ENCODE measurements at regions not wholly inside any gene's neighbourhood (a gene's known extent, or its start where the extent isn't known, plus 50 kb on each side); places are given as distances from the start of the nearest gene placed in this dataset.
"Not testable (repeated sequence)": the region's sequence is repeated elsewhere in the genome, so short reads cannot be mapped to it uniquely, and the experiment has no call there.

DNA sequence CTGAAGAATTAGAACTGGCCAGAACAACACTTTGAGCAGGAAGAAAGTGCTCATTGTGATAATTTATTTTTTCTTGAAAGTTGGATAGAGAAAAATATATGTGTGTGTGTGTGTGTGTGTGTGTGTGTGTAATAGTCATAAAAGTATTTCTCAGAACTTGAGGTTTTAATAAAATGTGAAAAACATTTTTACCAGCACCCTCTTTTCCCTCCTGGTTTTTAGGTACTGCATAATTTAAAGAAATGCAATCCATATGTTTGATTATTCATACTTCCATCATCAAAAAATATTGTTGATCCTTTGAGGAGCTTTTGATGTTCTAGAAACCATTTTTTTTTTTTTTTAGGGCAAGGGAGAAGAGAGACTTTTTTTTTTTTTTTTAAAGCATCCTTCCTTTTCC is 66.8 kb upstream of the JUN start:
- Mint-ChIP-seq H3K4me3 (ENCODE audit: unreplicated experiment) (no peak overlapping the region), H3K27ac (ENCODE audit: unreplicated experiment) (no peak overlapping the region), H3K27me3 (ENCODE audit: low read depth) (no peaks in the 10 kb centered on the region), H3K9me3 (ENCODE audit: low read depth) (no peaks in the 10 kb centered on the region), H3K4me1 (ENCODE audit: low read depth) (peaks cover 29% of the 10 kb centered on the region), H3K36me3 (ENCODE audit: low read depth) (no peaks in the 10 kb centered on the region)
- DNase-seq (ENCODE audit: low spot score) = no peak
- no peak for TF ChIP-seq CTCF (IDR thresholded peaks at IDR 0.05)

- H3K4me3 Mint-ChIP-seq (ENCODE audit: unreplicated experiment) = no peak overlapping the region
- TF ChIP-seq CTCF (IDR thresholded peaks at IDR 0.05) = no peak
- no peaks in the 10 kb centered on the region for H3K27me3 Mint-ChIP-seq (ENCODE audit: low read depth)
- DNase-seq (ENCODE audit: low spot score) = no peak
- no peaks in the 10 kb centered on the region for H3K36me3 Mint-ChIP-seq (ENCODE audit: low read depth)
- H3K27ac Mint-ChIP-seq (ENCODE audit: unreplicated experiment) = no peak overlapping the region
- no peaks in the 10 kb centered on the region for H3K9me3 Mint-ChIP-seq (ENCODE audit: low read depth)
- peaks cover 31% of the 10 kb centered on the region for H3K4me1 Mint-ChIP-seq (ENCODE audit: low read depth)
Observed at GRCh38 chr1:58852731-58853485, 69.1 kb upstream of the JUN start.

DNA sequence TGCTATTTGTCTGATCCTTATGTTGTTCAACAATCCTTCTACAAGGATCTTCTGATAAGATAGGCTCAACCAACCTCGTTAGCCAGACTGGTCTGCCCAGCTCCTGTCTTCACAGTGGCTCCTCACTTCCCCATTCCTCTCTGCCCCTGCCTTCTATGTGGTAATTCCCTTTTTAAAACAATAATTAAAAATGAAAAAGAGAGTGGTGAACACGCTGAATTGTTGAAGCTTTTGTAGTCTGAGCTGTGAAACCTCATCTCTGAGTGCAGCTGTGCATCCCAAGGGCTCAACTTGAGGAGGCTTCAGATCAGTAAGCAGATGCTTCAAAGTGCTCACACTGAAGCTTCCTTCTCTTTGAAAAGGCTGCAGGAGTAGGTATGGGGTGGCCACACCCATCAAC is 70.7 kb upstream of the JUN start:
- no peak overlapping the region for H3K27ac Mint-ChIP-seq (ENCODE audit: unreplicated experiment)
- no peaks in the 10 kb centered on the region for H3K9me3 Mint-ChIP-seq (ENCODE audit: low read depth)

GRCh38 chr1:58855274-58856165 is 71.7 kb upstream of the JUN start:
- Mint-ChIP-seq H3K9me3 (ENCODE audit: low read depth) (no peaks in the 10 kb centered on the region), H3K4me1 (ENCODE audit: low read depth) (peaks cover 17% of the 10 kb centered on the region), H3K4me3 (ENCODE audit: unreplicated experiment) (no peak overlapping the region), H3K27ac (ENCODE audit: unreplicated experiment) (no peak overlapping the region), H3K36me3 (ENCODE audit: low read depth) (no peaks in the 10 kb centered on the region), H3K27me3 (ENCODE audit: low read depth) (no peaks in the 10 kb centered on the region)
- no peak for TF ChIP-seq CTCF (IDR thresholded peaks at IDR 0.05)
- DNase-seq (ENCODE audit: low spot score) = no peak

More for the DNA sequence above, 70.7 kb upstream of the JUN start:
- no peak for TF ChIP-seq CTCF (IDR thresholded peaks at IDR 0.05)
- no peak overlapping the region for H3K4me3 Mint-ChIP-seq (ENCODE audit: unreplicated experiment)
- no peaks in the 10 kb centered on the region for H3K36me3 Mint-ChIP-seq (ENCODE audit: low read depth)
- DNase-seq (ENCODE audit: low spot score) = no peak
- H3K4me1 Mint-ChIP-seq (ENCODE audit: low read depth) = peaks cover 20% of the 10 kb centered on the region
- H3K27me3 Mint-ChIP-seq (ENCODE audit: low read depth) = no peaks in the 10 kb centered on the region

DNA sequence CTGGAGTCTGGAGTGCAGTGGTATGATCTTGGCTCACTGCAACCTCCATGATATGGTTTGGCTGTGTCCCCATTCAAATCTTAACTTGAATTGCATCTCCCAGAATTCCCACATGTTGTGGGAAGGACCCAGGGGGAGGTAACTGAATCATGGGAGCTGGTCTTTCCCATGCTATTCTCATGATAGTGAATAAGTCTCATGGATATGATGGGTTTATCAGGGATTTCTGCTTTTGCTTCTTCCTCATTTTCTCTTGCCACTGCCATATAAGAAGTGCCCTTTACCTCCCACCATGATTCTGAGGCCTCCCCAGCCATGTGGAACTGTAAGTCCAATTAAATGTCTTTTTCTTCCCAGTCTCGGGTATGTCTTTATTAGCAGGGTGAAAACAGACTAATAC is 72.4 kb upstream of the JUN start:
- not testable (repeated sequence) for H3K4me3 Mint-ChIP-seq (ENCODE audit: unreplicated experiment); H3K27ac Mint-ChIP-seq (ENCODE audit: unreplicated experiment)
- peaks cover 11% of the 10 kb centered on the region for H3K4me1 Mint-ChIP-seq (ENCODE audit: low read depth)

More for the DNA sequence above, 72.4 kb upstream of the JUN start:
- not testable (repeated sequence) for H3K36me3 Mint-ChIP-seq (ENCODE audit: low read depth); H3K27me3 Mint-ChIP-seq (ENCODE audit: low read depth); DNase-seq (ENCODE audit: low spot score); H3K9me3 Mint-ChIP-seq (ENCODE audit: low read depth)
